DMS53 treated with DMSO at 0.1 percent for 48 hours (cell line): ENCODE measurements at regions not wholly inside any gene's neighbourhood (a gene's known extent, or its start where the extent isn't known, plus 50 kb on each side); places are given as distances from the start of the nearest gene placed in this dataset.
"Not testable (repeated sequence)": the region's sequence is repeated elsewhere in the genome, so short reads cannot be mapped to it uniquely, and the experiment has no call there.

Experiments used
- DNase-seq: peaks from one replicate; lab custom pipeline; 2025; ENCODE audit not compliant: unreplicated experiment; lab: John Stamatoyannopoulos, UW

GRCh38 chr4:69013933-69014332 lies 62.3 kb upstream of the UGT2A3 start:
- not testable (repeated sequence) for DNase-seq

GRCh38 chr4:69017986-69018385 lies 66.4 kb upstream of the UGT2A3 start:
- DNase-seq, result not testable (repeated sequence)

- not testable (repeated sequence) for DNase-seq
Observed at GRCh38 chr4:69019538-69020461, 68.2 kb upstream of the UGT2A3 start.

GRCh38 chr4:69020462-69020807 lies 68.8 kb upstream of the UGT2A3 start:
- not testable (repeated sequence) for DNase-seq

- DNase-seq, result no peak
Observed at GRCh38 chr4:69025191-69025998, 70.9 kb upstream of the UGT2B7 start.

- DNase-seq, result no peak
Observed at GRCh38 chr4:69025999-69026387, 70.3 kb upstream of the UGT2B7 start.

- no peak for DNase-seq
Observed at GRCh38 chr4:69026974-69027373, 69.3 kb upstream of the UGT2B7 start.

GRCh38 chr4:69030326-69030725 lies 65.9 kb upstream of the UGT2B7 start:
- no peak for DNase-seq

- DNase-seq, result no peak
Observed at GRCh38 chr4:69032847-69033638, 63.2 kb upstream of the UGT2B7 start.

- not testable (repeated sequence) for DNase-seq
Observed at GRCh38 chr4:69034315-69034740, 61.9 kb upstream of the UGT2B7 start.

- peak; percentile 10 for DNase-seq
Observed at GRCh38 chr4:69038582-69038981, 57.7 kb upstream of the UGT2B7 start.

GRCh38 chr4:69039071-69039470 lies 57.2 kb upstream of the UGT2B7 start:
- DNase-seq, result no peak

GRCh38 chr4:69044247-69044646 lies 52.0 kb upstream of the UGT2B7 start:
- no peak for DNase-seq
